HG03025 (cell line): ENCODE measurements at regions not wholly inside any gene's neighbourhood (a gene's known extent, or its start where the extent isn't known, plus 50 kb on each side); places are given as distances from the start of the nearest gene placed in this dataset.

Source experiments
- ATAC-seq: cut with Tn5 transposase; IDR thresholded peaks from one replicate; pipeline ENCODE4 v1.9.1; 2021; ENCODE audit warnings: mild to moderate bottlenecking, moderate library complexity; ENCODE audit not compliant: unreplicated experiment, low FRiP score

DNA sequence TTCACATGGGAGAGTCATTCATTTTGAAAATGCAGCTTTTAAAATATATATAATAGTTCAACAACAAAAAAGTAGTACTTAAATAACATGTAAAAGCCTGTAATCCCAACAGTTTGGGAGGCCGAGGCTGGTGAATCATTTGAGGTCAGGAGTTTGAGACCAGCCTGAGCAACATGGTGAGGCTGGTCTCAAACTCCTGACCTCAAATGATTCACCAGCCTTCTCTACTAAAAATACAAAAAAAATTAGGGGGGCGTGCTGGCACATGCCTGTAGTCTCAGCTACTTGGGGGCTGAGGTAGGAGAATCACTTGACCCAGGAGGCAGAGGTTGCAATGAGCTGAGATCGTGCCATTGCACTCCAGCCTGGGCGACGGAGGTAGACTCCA is 256.3 kb upstream of the RGS6 start:
- ATAC-seq: no peak

GRCh38 chr14:71680736-71681387 is 251.4 kb upstream of the RGS6 start:
- ATAC-seq: no peak

- ATAC-seq: no peak
Measured at GRCh38 chr14:71682337-71682736, 249.9 kb upstream of the RGS6 start.

- no peak for ATAC-seq
Measured at GRCh38 chr14:71684323-71684722, 247.9 kb upstream of the RGS6 start.

- ATAC-seq: no peak
Measured at GRCh38 chr14:71686677-71687076, 245.6 kb upstream of the RGS6 start.

GRCh38 chr14:71687166-71687831 is 244.9 kb upstream of the RGS6 start:
- ATAC-seq: no peak

DNA sequence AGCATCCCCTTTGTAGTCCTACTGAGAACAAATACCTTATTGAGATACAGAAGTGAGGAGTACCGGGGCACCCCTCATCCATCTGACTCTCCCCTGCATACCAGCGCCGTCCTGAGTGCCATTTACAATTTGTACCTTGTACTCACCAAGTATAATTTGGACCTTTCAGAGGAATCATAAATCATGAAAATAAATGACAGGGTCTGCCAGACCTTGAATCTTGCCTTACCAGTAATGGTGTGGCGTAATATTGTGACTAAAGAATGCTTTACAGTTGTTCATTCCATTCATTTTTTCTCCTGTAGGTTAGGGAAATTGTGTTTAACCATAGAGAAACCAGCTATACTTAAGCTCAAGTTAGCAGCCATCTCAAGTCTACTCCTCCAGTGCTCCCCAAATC is 243.7 kb upstream of the RGS6 start:
- no peak for ATAC-seq

- no peak for ATAC-seq
Measured at GRCh38 chr14:71690478-71690877, 241.8 kb upstream of the RGS6 start.

DNA sequence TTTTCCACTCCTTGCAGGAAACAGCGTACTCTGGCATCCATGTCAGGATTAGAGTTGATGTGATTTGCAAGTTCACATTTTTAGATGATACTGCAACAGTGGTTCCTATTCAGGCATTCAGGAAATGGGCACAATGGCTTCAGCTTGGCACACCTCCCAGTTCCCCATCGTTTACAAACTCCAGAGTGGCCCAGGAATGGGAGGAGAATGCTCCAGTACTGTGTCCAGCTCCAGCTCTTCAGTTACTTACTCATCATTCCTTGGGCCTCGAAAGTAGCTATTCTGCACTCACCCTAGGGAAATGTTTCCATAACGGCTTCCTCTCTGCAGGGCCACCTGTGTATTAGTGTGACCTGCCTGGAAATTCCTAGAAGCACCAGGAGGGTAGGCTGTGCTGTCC is 239.7 kb upstream of the RGS6 start:
- no peak for ATAC-seq

GRCh38 chr14:71693381-71693780 is 238.8 kb upstream of the RGS6 start:
- ATAC-seq: no peak

- ATAC-seq: no peak
Measured at GRCh38 chr14:71694591-71695530, 237.4 kb upstream of the RGS6 start.

- ATAC-seq: no peak
Measured at GRCh38 chr14:71695611-71696350, 236.4 kb upstream of the RGS6 start.

DNA sequence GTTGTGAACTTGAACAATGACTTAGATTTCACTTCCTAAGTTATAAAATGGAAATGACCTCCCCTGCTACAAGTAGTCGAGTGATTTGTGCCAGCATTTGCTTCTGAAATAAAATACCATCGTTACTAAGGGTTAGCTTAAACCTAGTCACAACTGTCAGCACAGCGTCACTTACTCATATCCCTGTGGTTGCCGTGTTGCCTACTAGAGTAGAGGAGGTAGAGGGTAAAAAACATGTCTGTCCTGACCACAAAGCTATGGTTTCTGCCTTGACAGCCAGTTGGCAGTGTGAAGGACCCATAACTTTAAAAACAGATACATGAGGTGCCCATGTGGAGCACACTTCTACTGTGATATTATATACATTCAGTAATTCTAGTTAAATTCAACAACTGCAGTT is 234.2 kb upstream of the RGS6 start:
- ATAC-seq: no peak

- ATAC-seq: no peak
Measured at GRCh38 chr14:71698673-71699072, 233.6 kb upstream of the RGS6 start.

- no peak for ATAC-seq
Measured at GRCh38 chr14:71701990-71702389, 230.2 kb upstream of the RGS6 start.

- no peak for ATAC-seq
Measured at GRCh38 chr14:71702786-71703185, 229.4 kb upstream of the RGS6 start.

DNA sequence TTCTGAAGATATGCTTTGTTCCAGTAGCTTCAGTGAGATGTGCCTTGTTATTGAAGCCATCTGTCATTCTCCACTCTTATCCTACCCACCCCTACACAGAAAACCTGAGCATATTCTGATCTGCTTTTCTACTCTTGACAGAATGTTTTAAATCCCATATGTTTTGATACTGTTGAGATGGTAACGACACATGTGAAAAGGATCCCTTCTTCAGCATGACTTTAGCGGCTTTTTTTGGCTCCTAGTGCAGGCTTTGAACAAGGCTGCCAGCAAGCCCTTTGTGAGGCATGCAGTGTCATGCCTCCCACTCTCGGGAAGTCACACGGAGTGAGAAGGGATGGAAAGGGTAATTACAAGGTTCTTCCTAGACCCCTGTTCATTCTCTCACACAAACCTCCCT is 228.8 kb upstream of the RGS6 start:
- no peak for ATAC-seq

DNA sequence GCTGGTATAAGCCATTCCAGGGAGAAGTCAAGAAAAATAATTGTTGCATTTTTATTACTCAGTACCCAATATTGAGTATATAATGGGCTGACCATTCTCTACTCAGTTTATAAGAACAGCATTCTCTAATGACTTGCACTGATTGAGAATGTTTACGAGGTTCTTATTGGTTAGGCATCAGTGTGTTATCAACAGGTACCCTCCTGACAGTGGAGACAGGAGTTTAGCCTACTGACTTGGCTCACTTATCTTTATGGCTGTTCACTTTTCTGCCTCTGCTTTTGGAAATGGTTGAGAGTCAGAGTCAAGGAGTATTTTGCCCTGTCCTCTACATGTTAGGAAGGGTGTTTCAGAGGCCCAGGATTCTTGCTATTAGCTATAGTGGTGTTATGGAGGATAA is 228.0 kb upstream of the RGS6 start:
- ATAC-seq: no peak

DNA sequence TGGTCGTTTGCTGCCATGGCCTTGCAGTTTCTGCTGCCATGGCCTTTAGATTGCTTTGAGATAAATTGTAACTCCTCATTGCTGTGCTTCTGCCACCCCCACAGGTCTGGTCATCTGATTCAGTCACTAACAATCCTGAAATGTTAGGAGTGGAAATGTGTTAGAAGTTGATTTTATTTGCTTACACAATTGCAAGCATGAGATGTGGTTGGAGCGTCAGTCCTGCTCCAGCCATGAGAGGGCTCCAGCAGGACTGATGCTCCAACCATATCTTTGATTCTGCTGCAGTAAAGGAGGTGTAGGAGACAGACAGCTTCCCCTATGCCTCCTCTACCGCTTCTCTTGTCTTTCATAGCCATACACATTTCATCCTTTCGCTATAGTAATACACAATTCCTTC is 226.8 kb upstream of the RGS6 start:
- ATAC-seq: no peak

DNA sequence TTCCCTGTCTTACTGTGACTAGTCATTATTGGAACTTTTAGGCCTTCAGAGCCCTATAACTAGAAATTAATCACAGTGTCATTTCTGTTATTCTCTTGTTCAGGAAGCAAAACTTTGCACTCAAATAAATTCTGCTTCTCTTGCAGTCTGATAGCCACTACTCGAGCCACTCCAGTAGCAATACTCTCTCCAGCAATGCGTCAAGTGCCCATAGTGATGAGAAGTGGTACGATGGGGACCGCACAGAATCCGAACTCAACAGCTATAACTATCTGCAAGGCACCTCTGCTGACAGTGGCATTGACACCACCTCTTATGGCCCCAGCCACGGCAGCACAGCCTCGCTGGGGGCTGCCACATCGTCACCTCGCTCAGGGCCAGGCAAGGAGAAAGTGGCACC is 223.2 kb upstream of the RGS6 start:
- ATAC-seq: no peak

GRCh38 chr14:71709987-71710386 is 222.2 kb upstream of the RGS6 start:
- no peak for ATAC-seq
